ENCODE measurements at regions not wholly inside any gene's neighbourhood (a gene's known extent, or its start where the extent isn't known, plus 50 kb on each side); places are given as distances from the start of the nearest gene placed in this dataset.
A peak's percentile ranks its signal among the peaks of the same experiment; 100 is the strongest.

DNA sequence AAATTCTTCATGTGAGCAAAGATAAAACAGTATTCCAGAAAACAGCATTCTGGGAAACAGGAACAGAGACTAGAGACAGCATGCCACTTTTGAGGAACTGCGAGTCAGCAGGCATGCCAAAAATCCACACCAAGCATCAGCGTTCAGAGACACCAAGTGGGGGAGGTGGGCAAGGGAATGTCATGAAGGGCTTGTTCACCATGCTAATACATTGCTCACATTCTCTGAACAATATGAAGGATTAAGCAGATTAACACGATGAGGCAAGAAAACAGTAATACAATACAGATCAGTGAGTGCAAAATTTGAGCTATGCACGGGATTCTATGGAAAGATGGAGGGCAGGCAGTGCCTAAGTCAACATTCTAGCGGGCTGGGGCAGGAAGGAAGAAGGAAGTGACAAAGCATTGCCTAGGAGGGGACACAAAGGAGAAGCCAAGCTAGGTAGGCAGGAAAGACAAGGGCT, 278.3 kb downstream of the FBXW7 start:
- H3K9ac ChIP-seq, result 0 out of 2 replicates have a peak overlapping the region, but pooled peaks have one; percentile 1

DNA sequence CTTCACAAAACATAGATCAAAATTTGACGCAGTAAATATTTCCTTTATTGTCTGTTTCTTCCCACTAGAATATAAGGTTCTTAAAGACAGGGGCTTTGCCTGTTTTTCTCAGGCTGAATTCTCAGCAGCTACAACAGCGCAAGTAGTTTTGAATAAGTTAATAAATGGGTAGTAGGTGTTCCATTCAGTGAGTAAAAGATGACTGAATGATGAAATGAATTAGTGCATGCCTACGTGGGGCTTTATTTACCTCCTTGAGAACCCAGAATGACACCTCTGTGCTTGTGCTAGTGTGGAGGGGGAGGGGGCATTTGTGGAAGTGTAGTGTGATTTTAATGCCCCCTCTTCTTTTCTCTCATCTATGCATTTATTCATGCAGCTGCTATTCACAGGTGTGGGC, 278.9 kb downstream of the FBXW7 start:
- Histone ChIP-seq H3K4me1 (ENCODE audit: insufficient read depth) (peaks cover 45% of the 10 kb centered on the region), H3K9ac (no peak overlapping the region), H3K36me3 (ENCODE audit: low read depth) (no peaks in the 10 kb centered on the region), H3F3A (ENCODE audit: insufficient read depth) (peaks cover 29% of the 10 kb centered on the region), H4K20me1 (ENCODE audit: insufficient read depth) (no peaks in the 10 kb centered on the region), H3K4me3 (no peak overlapping the region), H3K9me3 (ENCODE audit: low read depth) (no peaks in the 10 kb centered on the region), H3K27ac (no peak overlapping the region; the same call in 1 of the 2 replicates), H2AFZ (no peak overlapping the region), H3K9me2 (ENCODE audit: insufficient read depth) (no peaks in the 10 kb centered on the region), H3K4me2 (ENCODE audit: unreplicated experiment) (no peak overlapping the region), H3K27me3 (replicated peaks; ENCODE audit: insufficient read depth) (no peaks in the 10 kb centered on the region), H3K79me2 (ENCODE audit: insufficient read depth) (no peaks in the 10 kb centered on the region)
- 62 to 63% methylated on average over 3 of the region's 3 CpGs for WGBS, 2 experiments (ENCODE audit: low coverage in 1 of 2, low lambda C conversion rate in 2 of 2, missing lambda C conversion rate in 2 of 2)
- no peak for DNase-seq
- in situ Hi-C loops (cut with MboI), result no loop called here
- TF ChIP-seq EZH2phosphoT487 (IDR thresholded peaks at IDR 0.05; ENCODE audit: insufficient read depth, low read depth) (no peak), EZH2 (IDR thresholded peaks at IDR 0.05; ENCODE audit: insufficient read depth, poor library complexity, severe bottlenecking) (no peak)

More for the DNA sequence above, 278.3 kb downstream of the FBXW7 start:
- Histone ChIP-seq H3K4me1 (ENCODE audit: insufficient read depth) (peaks cover 45% of the 10 kb centered on the region), H4K20me1 (ENCODE audit: insufficient read depth) (no peaks in the 10 kb centered on the region), H3K9me3 (ENCODE audit: low read depth) (no peaks in the 10 kb centered on the region), H3K27me3 (replicated peaks; ENCODE audit: insufficient read depth) (no peaks in the 10 kb centered on the region), H3K4me3 (no peak overlapping the region), H3K9me2 (ENCODE audit: insufficient read depth) (no peaks in the 10 kb centered on the region), H3K27ac (peak overlapping the region; percentile 95), H3K4me2 (ENCODE audit: unreplicated experiment) (no peak overlapping the region), H2AFZ (peak overlapping the region; percentile 20), H3F3A (ENCODE audit: insufficient read depth) (peaks cover 29% of the 10 kb centered on the region), H3K36me3 (ENCODE audit: low read depth) (no peaks in the 10 kb centered on the region), H3K79me2 (ENCODE audit: insufficient read depth) (no peaks in the 10 kb centered on the region)
- TF ChIP-seq EZH2 (IDR thresholded peaks at IDR 0.05; ENCODE audit: insufficient read depth, poor library complexity, severe bottlenecking), result no peak
- no peak for TF ChIP-seq EZH2phosphoT487 (IDR thresholded peaks at IDR 0.05; ENCODE audit: insufficient read depth, low read depth)
- DNase-seq, result peak; percentile 68
- in situ Hi-C loops (cut with MboI), result no loop called here
- WGBS, 2 experiments (ENCODE audit: low coverage in 1 of 2, low lambda C conversion rate in 2 of 2, missing lambda C conversion rate in 2 of 2), result 55% methylated on average over 5 of the region's 5 CpGs

GRCh38 chr4:152255437-152255836, 280.5 kb downstream of the FBXW7 start:
- Histone ChIP-seq H3F3A (ENCODE audit: insufficient read depth) (peaks cover 24% of the 10 kb centered on the region), H3K27me3 (replicated peaks; ENCODE audit: insufficient read depth) (no peaks in the 10 kb centered on the region), H3K4me3 (no peak overlapping the region), H3K36me3 (ENCODE audit: low read depth) (no peaks in the 10 kb centered on the region), H3K9me2 (ENCODE audit: insufficient read depth) (no peaks in the 10 kb centered on the region), H3K9me3 (ENCODE audit: low read depth) (no peaks in the 10 kb centered on the region), H3K4me1 (ENCODE audit: insufficient read depth) (peaks cover 45% of the 10 kb centered on the region), H3K9ac (no peak overlapping the region), H3K79me2 (ENCODE audit: insufficient read depth) (no peaks in the 10 kb centered on the region), H3K4me2 (ENCODE audit: unreplicated experiment) (no peak overlapping the region), H4K20me1 (ENCODE audit: insufficient read depth) (no peaks in the 10 kb centered on the region), H3K27ac (peak overlapping the region; percentile 22), H2AFZ (peak overlapping the region; percentile 67)
- 26 to 30% methylated on average over 4 of the region's 4 CpGs for WGBS, 2 experiments (ENCODE audit: low coverage in 1 of 2, low lambda C conversion rate in 2 of 2, missing lambda C conversion rate in 2 of 2)
- peak; percentile 56 for DNase-seq
- no peak for TF ChIP-seq EZH2 (IDR thresholded peaks at IDR 0.05; ENCODE audit: insufficient read depth, poor library complexity, severe bottlenecking)
- TF ChIP-seq EZH2phosphoT487 (IDR thresholded peaks at IDR 0.05; ENCODE audit: insufficient read depth, low read depth), result no peak
- in situ Hi-C loops (cut with MboI), result no loop called here

- Histone ChIP-seq H3K79me2 (ENCODE audit: insufficient read depth) (no peaks in the 10 kb centered on the region), H3F3A (ENCODE audit: insufficient read depth) (peaks cover 8% of the 10 kb centered on the region; the same call in 1 of the 2 replicates), H3K9ac (no peak overlapping the region), H3K9me2 (ENCODE audit: insufficient read depth) (no peaks in the 10 kb centered on the region), H3K4me2 (ENCODE audit: unreplicated experiment) (no peak overlapping the region), H3K27me3 (replicated peaks; ENCODE audit: insufficient read depth) (no peaks in the 10 kb centered on the region), H3K36me3 (ENCODE audit: low read depth) (no peaks in the 10 kb centered on the region), H3K27ac (no peak overlapping the region), H2AFZ (no peak overlapping the region), H3K4me1 (ENCODE audit: insufficient read depth) (peaks cover 18% of the 10 kb centered on the region), H3K9me3 (ENCODE audit: low read depth) (no peaks in the 10 kb centered on the region), H3K4me3 (no peak overlapping the region), H4K20me1 (ENCODE audit: insufficient read depth) (no peaks in the 10 kb centered on the region)
- TF ChIP-seq EZH2phosphoT487 (IDR thresholded peaks at IDR 0.05; ENCODE audit: insufficient read depth, low read depth), result no peak
- no peak for TF ChIP-seq EZH2 (IDR thresholded peaks at IDR 0.05; ENCODE audit: insufficient read depth, poor library complexity, severe bottlenecking)
- WGBS, 2 experiments (ENCODE audit: low coverage in 1 of 2, low lambda C conversion rate in 2 of 2, missing lambda C conversion rate in 2 of 2), result 76 to 82% methylated on average over 8 to 9 of the region's 9 CpGs
- DNase-seq, result no peak
- in situ Hi-C loops (cut with MboI), result no loop called here
Measured at GRCh38 chr4:152248347-152248746, 287.5 kb downstream of the FBXW7 start.

Measured in GM23248 (cell line).